Right hindlimb (tissue), 1 donor: ENCODE measurements at regions not wholly inside any gene's neighbourhood (a gene's known extent, or its start where the extent isn't known, plus 50 kb on each side); places are given as distances from the start of the nearest gene placed in this dataset.
"Not testable (repeated sequence)": the region's sequence is repeated elsewhere in the genome, so short reads cannot be mapped to it uniquely, and the experiment has no call there.

Experiments
- DNase-seq: peaks from one replicate; pipeline ENCODE4 v3.0.0-alpha.2; 2018

GRCh38 chr5:44943647-44944046 is 134.9 kb downstream of the MRPS30 start:
- DNase-seq: no peak

- no peak for DNase-seq
Observed at GRCh38 chr5:44945743-44946142, 137.0 kb downstream of the MRPS30 start.

DNA sequence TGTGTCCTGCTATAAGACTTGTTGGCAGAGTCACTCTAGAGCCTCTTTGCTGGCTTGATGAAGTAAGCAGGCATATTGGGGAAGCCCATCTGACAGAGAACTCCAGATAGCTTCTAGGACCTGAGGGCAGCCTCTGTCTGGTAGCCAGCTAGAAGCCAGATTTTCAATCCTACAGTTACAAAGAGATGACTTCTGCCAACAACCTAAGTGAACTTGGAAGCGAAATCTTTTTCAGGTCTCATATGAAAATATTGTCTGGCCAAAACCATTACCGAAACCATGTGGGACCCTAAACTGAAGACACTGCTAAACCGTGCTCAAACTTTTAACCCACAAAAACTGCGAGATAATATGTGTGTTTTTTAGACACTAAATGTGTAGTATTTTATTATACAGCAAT is 140.9 kb downstream of the MRPS30 start:
- DNase-seq: no peak

- DNase-seq: no peak
Observed at GRCh38 chr5:44951371-44951770, 142.6 kb downstream of the MRPS30 start.

DNA sequence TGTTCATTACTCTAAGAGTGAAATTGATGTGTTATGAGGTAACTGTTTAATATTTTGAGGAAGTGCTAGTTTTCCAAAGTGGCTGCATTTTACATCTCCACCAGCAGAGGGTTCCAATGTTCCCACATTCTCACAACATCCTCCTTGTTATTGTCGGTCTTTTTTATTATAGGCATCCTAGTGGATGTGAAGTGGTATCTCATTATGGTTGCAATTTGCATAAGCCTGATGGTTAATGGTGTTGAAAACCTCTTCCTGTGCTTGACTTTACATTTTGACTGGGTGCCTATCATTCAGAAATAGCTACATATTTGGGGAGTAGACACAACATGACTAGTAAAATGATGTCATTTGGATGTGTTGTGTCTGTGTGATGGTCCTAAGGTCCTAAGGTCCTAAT is 143.6 kb downstream of the MRPS30 start:
- no peak for DNase-seq

- no peak for DNase-seq
Observed at GRCh38 chr5:44953078-44953477, 144.3 kb downstream of the MRPS30 start.

DNA sequence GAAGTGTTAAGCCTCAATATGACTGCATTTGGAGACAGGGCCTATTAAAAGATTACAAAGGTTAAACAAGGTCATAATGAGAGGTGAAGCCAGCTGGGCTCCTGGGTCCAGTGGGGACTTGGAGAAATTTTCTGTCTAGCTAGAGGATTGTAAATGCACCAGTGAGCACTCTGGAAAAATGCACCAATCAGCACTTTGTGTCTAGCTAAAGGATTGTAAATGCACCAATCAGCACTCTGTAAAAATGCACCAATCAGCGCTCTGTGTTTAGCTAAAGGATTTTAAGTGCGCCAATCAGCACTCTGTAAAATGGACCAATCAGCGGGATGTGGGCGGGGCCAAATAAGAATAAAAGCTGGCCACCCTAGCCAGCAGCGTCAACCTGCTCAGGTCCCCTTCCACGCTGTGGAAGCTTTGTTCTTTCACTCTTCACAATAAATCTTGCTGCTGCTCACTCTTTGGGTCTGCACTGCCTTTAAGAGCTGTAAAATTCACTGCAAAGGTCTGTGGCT is 150.3 kb downstream of the MRPS30 start:
- DNase-seq: not testable (repeated sequence)

GRCh38 chr5:44969825-44970224 is 161.1 kb downstream of the MRPS30 start:
- no peak for DNase-seq

- DNase-seq: not testable (repeated sequence)
Observed at GRCh38 chr5:44970963-44971362, 162.2 kb downstream of the MRPS30 start.

GRCh38 chr5:44974813-44975212 is 166.1 kb downstream of the MRPS30 start:
- DNase-seq: no peak

GRCh38 chr5:44981708-44982107 is 173.0 kb downstream of the MRPS30 start:
- no peak for DNase-seq

DNA sequence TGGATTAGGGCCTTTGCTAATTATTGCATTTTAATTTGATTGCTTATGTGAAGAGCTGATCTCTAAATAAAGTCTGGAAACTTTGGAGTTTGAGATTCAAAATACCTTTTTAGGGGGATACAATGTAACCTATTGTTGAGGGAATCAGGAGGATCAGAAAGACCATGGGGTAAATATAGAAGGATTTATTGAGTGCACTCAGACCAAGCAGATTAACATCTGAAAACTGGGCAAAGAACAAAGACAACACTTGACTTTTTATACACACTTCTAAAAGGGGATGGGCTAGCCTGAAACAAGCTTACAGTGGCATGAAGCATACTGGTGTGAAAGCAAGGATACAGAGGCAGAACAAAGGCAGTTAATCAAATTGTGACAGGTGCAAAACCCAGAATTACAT is 174.3 kb downstream of the MRPS30 start:
- DNase-seq: no peak

GRCh38 chr5:44987026-44987425 is 178.3 kb downstream of the MRPS30 start:
- DNase-seq: no peak

DNA sequence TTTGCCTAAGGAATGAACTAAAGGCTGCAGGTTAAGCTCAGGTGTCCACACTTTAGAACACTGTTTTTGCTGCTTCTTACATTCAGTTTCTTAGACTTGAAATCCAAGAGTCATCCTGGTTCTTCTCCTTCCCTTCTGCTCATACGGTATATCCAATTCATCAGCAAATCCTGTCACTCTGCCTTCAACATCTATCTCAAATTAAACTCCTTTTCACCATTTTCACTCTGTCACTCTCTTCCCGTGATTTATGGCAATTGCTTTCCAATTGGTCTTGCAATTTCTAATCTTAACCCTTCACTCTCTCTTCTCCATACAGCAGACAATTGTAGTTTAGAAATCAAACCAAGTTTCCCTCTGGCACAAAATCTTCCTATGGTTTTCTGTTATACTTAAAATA is 182.9 kb downstream of the MRPS30 start:
- no peak for DNase-seq

- DNase-seq: no peak
Observed at GRCh38 chr5:44993286-44993685, 184.5 kb downstream of the MRPS30 start.

- DNase-seq: no peak
Observed at GRCh38 chr5:44997506-44997905, 188.8 kb downstream of the MRPS30 start.

GRCh38 chr5:45007102-45007501 is 198.4 kb downstream of the MRPS30 start:
- DNase-seq: not testable (repeated sequence)

GRCh38 chr5:45017568-45017967 is 208.8 kb downstream of the MRPS30 start:
- no peak for DNase-seq

- DNase-seq: no peak
Observed at GRCh38 chr5:45029553-45029952, 220.8 kb downstream of the MRPS30 start.

- no peak for DNase-seq
Observed at GRCh38 chr5:45035991-45036390, 227.2 kb downstream of the MRPS30 start.

GRCh38 chr5:45037927-45038326 is 229.2 kb downstream of the MRPS30 start:
- DNase-seq: no peak

- DNase-seq: no peak
Observed at GRCh38 chr5:45038366-45038987, 229.7 kb downstream of the MRPS30 start.

DNA sequence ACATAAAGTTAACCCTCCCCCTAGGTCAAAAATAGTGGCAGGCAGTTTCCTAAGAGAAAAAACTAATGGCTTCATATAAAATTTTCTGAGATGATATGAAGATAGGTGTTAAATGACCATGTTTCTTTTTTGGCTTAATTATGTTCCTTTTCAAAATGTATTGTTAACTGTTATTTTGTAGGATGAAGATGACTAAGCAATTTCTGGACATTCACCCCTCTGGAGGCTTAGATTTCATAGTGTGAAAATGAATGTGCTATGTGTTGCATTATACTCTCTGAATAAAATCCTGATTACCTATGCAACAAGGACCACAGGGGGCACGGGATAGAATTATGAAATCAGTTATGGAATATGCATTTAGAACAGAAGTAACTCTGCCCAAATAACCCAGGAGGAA is 233.5 kb downstream of the MRPS30 start:
- DNase-seq: no peak

DNA sequence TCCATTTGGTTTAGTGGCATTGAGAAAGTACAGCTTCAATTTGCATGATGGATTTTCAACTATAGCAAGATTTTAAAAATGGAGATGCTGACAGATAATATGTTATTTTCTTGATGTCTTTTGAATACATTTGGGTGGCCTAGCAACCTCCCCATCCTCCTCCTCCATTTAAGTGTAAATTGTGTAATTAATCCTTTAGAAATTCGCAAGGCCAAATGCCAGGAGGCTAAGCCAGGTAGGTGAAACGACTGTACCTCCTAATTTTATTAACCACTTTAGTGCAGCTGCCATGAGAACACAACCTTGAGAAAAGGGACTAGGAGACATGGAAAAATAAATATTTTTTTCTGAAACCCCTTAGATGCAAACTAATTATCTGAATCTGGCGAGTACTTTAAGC is 248.8 kb downstream of the MRPS30 start:
- DNase-seq: no peak

DNA sequence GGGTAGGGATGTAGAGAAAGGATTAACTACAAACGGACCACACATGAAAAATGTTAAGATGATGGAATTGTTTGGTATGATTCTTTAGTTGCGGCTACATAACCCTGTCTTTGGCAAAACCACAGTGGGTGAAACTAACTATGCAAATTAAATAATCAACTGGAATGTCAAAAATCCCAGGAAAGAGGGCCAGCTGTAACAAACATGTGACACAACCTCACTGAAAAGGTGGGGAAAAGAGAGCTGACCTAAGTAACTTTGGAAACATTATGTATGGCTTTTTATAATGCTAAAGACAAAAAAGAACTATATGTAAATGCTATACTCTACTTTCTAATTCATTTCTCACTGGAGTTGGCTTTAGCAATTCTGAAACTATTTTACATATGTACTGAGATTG is 252.0 kb downstream of the MRPS30 start:
- no peak for DNase-seq
